Lower leg skin (tissue), 4 donors: ENCODE measurements at regions not wholly inside any gene's neighbourhood (a gene's known extent, or its start where the extent isn't known, plus 50 kb on each side); places are given as distances from the start of the nearest gene placed in this dataset.

Experiments
- DNase-seq, 2 donors: peaks; one replicate each; pipeline ENCODE4 v3.0.0-alpha.2; 2019; ENCODE audit warnings: low spot score in 2 of 2
- H3K4me3 ChIP-seq: fragments of 200-600 bp; sonication (generic); 2 replicates; pipeline ENCODE4 v1.5.1; 2017; ENCODE audit warnings: mild to moderate bottlenecking, low read depth; ENCODE audit not compliant: poor library complexity, severe bottlenecking
- POLR2A ChIP-seq, 2 donors: fragments of 450-650 bp; IDR thresholded peaks; one replicate each; pipeline ENCODE4 v1.6.1; 2016 to 2017; ENCODE audit warnings: antibody characterized with exemption in 2 of 2, mild to moderate bottlenecking in 1 of 2, moderate library complexity in 1 of 2
- WGBS, 2 donors: methylation state at CpG; one replicate each; pipeline ENCODE4 v1.1.5; 2018; 5-methylcytosine and 5-hydroxymethylcytosine counted together
- intact Hi-C: fragments of 100-400 bp; cut with DNase I; formaldehyde crosslinking; loops from one replicate; pipeline ENCODE4 v1.15.0; 2023; ENCODE audit warnings: low total_unique reads
- TF ChIP-seq, protein P1 (sequence below), 3 donors: fragments of 450-650 bp; IDR thresholded peaks; one replicate each; pipeline ENCODE4 v1.5.1; 2016; ENCODE audit warnings: antibody characterized with exemption in 3 of 3, mild to moderate bottlenecking in 3 of 3, moderate library complexity in 2 of 3

DNA sequence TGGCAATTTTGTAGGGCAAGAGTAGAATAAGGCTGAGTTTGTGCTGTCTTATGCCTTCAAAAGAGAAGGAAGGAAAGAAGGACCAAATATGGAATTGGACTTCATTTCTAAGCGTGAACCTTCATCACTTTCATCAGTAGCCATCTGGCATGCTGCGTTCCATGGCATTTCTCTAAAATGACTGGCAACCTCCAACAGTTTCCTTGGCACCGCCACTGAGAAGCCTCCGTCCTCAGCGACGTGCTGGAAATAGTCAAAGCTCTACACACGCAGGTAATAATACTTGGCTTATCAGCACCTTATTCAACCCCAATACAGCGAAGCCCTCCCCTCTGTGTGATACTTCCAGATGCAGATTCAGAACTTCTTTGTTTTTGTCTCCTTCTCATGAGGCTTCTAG lies 169.7 kb upstream of the CD180 start:
- TF ChIP-seq, protein P1, sequence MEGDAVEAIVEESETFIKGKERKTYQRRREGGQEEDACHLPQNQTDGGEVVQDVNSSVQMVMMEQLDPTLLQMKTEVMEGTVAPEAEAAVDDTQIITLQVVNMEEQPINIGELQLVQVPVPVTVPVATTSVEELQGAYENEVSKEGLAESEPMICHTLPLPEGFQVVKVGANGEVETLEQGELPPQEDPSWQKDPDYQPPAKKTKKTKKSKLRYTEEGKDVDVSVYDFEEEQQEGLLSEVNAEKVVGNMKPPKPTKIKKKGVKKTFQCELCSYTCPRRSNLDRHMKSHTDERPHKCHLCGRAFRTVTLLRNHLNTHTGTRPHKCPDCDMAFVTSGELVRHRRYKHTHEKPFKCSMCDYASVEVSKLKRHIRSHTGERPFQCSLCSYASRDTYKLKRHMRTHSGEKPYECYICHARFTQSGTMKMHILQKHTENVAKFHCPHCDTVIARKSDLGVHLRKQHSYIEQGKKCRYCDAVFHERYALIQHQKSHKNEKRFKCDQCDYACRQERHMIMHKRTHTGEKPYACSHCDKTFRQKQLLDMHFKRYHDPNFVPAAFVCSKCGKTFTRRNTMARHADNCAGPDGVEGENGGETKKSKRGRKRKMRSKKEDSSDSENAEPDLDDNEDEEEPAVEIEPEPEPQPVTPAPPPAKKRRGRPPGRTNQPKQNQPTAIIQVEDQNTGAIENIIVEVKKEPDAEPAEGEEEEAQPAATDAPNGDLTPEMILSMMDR (IDR thresholded peaks at IDR 0.05) = no peak
- TF ChIP-seq POLR2A (IDR thresholded peaks at IDR 0.05) = no peak
- intact Hi-C loops = no loop called here
- WGBS, 2 donors = 58 to 71% methylated on average over 8 of the region's 8 CpGs
- DNase-seq = no peak
- H3K4me3 ChIP-seq = no peak overlapping the region

DNA sequence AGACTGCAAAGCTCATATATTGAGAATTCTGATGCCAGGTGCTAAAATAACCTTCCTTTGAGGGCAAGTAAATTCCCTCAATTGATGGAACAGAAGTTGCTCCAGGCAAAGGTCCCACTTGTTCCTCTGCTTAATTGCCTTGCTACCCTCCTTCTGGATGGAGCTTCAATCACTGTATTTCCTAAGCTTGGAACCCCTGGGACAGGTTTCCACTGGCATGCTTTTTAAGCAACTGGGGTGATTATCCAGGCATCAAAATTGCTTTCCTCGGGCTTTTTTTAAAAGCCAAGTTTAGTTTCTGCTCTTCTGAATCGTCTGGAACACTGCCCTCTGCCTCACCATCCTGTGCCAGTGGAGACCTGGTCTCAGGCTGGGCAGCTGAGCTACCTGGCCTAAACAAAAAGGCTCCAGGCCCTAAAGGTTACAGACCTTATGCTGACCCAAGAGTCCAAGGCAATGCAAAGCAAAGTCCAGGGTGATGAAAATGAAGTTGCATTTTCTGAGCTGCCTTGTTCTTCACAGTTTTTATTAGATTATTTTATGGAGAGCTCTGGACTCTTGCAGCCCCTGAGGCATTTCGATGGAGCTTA lies 167.9 kb upstream of the CD180 start:
- intact Hi-C loops = no loop called here
- DNase-seq = no peak
- no peak overlapping the region for H3K4me3 ChIP-seq
- TF ChIP-seq, protein P1 (IDR thresholded peaks at IDR 0.05) = no peak
- no peak for TF ChIP-seq POLR2A (IDR thresholded peaks at IDR 0.05)
- WGBS, 2 donors = 55 to 57% methylated on average over 3 of the region's 3 CpGs

DNA sequence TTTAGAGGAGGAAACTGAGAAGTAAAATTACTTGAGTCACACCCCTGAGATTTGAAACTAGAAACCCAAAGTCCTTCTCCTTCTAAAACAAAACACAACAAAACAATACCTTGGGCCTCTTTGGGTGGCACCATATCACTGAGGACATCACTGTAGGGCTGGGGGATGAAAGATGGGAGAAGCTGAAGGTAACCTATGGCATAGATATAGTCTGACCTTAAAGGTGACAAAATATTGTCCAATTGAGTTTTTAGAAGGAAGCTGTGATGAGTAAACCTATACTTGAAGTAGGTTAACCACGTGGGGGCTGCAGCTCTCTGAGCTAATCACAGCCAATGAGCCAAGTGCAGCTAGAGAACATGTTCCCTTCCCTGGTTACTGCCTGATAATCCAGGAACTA lies 167.4 kb upstream of the CD180 start:
- intact Hi-C loops = no loop called here
- no peak overlapping the region for H3K4me3 ChIP-seq
- no peak for DNase-seq
- 40 to 75% methylated on average over 1 of the region's 1 CpG for WGBS, 2 donors
- TF ChIP-seq, protein P1 (IDR thresholded peaks at IDR 0.05) = no peak
- TF ChIP-seq POLR2A (IDR thresholded peaks at IDR 0.05) = no peak

DNA sequence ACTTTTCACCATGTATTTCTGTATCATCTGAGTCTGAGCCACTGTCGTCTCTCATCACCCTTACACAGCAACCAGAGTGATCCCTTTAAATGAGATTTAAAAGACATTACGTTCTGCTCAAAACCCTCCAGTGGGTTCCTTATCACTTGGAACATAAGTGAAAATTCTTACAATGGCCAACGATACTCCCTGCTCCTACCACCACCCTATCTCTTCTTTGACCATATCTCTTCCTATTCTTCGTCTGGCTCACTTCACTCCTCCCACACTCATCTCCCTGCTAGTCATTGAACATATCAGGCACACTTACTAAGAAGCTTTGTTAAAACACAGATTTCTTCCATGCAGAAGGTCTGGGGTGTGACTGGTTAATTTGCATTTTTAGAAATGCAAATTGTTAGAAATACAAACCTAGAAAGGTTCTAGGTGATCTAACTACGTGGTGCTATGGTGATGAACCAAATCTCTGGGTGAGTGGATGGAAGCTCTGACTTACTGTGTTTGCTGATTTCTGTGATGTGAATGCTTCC lies 166.6 kb upstream of the CD180 start:
- no peak for DNase-seq
- TF ChIP-seq, protein P1 (IDR thresholded peaks at IDR 0.05) = no peak
- TF ChIP-seq POLR2A (IDR thresholded peaks at IDR 0.05) = no peak
- intact Hi-C loops = no loop called here
- 89 to 91% methylated on average over 5 of the region's 5 CpGs for WGBS, 2 donors
- H3K4me3 ChIP-seq = no peak overlapping the region

DNA sequence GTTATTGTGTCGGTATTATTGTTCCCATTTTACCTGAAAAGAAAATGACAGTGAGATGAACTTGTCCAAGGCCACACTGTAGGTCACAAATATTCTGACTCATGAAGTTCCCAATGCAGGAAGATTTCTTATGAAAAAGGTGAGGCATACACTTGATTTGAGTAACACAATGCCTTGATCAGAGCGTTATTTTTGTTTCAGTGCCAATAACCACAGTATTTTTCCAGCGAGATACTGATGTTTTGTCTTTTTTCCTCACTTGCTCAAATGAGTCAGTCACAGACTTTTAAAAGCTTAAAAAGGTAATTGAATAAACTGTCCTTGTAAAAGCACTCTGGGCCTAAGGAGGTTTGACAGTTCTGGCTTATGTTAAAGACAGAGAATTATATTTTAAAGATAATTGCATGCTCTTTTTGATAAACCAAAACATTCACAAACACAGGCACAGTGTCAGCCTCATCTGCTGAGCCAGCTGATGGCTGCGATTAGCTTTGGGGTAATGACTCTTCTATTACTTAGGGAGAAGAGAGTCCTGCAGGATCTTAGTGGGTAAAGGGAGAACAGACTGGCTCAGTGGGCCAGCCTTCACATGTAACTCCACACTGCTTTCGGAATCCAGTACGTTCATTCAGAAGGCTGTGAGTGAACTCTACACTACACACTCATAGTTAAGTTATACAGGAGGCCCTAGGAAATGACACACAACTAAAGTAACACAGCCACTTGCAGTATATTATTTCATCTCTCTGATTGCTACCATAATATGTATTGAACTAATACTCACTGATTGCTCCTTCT lies 165.5 kb upstream of the CD180 start:
- no peak for TF ChIP-seq POLR2A (IDR thresholded peaks at IDR 0.05)
- TF ChIP-seq, protein P1 (IDR thresholded peaks at IDR 0.05) = no peak
- no peak for DNase-seq
- 63 to 66% methylated on average over 6 of the region's 6 CpGs for WGBS, 2 donors
- H3K4me3 ChIP-seq = no peak overlapping the region
- intact Hi-C loops = no loop called here
